HepG2 (cell line): ENCODE measurements at regions not wholly inside any gene's neighbourhood (a gene's known extent, or its start where the extent isn't known, plus 50 kb on each side); places are given as distances from the start of the nearest gene placed in this dataset.

Experiments
- ATAC-seq: fragments of 200-7000 bp; cut with Tn5 transposase; 3 replicates; pipeline ENCODE4 v1.9.1; 2020; ENCODE audit warnings: mild to moderate bottlenecking, moderate library complexity
- BruUV-seq: library from RNA; stranded (reverse); fragments of 400-500 nt; replicated peaks from 2 replicates; lab custom pipeline; 2021; lab: Mats Ljungman, UMichigan
- CTCF ChIA-PET: fragments of 300-600 bp; formaldehyde crosslinking; extraction: SDS; loops from one replicate; lab custom pipeline; 2021; ENCODE audit warnings: low total read pairs, inconsistent platforms, low intra/inter-chr PET ratio; lab: Yijun Ruan, JAX
- POLR2A ChIA-PET: fragments of 350-600 bp; sonication (Branson Sonifier 250); formaldehyde crosslinking; loops from one replicate; lab custom pipeline; 2020; ENCODE audit warnings: antibody characterized with exemption, inconsistent platforms; lab: Yijun Ruan, JAX
- DNase-seq: peaks from one replicate; pipeline ENCODE4 v3.0.0-alpha.2; 2015; ENCODE audit warnings: low spot score
- FAIRE-seq: peaks from 3 replicates; lab custom pipeline; 2011; peaks lifted over from hg19 to GRCh38; lab: Jason Lieb, UNC
- H2AFZ ChIP-seq: one replicate; pipeline ENCODE4 v1.6.1; 2011; ENCODE audit warnings: low read length, inconsistent platforms
- H3K27ac ChIP-seq: fragments of 300-600 bp; 3 replicates; pipeline ENCODE4 v1.8.0; 2011; ENCODE audit warnings: mixed run types, mild to moderate bottlenecking, mixed read lengths, low read length, inconsistent platforms; ENCODE audit not compliant: insufficient read depth; ENCODE audit errors: extremely low read length
- H3K27me3 ChIP-seq, 2 experiments: fragments of 200-600 bp in 1 of 2; 2 replicates in 1 of 2; 3 replicates in 1 of 2; pipeline versions ENCODE4 v1.6.0 to v1.8.0; 2011; ENCODE audit warnings: low read length in 2 of 2, mild to moderate bottlenecking in 2 of 2, moderate library complexity in 2 of 2, inconsistent platforms in 1 of 2; ENCODE audit not compliant: insufficient read depth in 2 of 2, control insufficient read depth in 1 of 2
- H3K36me3 ChIP-seq, 2 experiments: fragments of 200-600 bp in 1 of 2; replicated peaks in 1 of 2; 2 replicates in 1 of 2; 3 replicates in 1 of 2; pipeline versions ENCODE4 v1.5.1 to v1.8.0; 2011; ENCODE audit warnings: low read length in 2 of 2, inconsistent platforms in 1 of 2; ENCODE audit not compliant: insufficient read depth in 2 of 2, control insufficient read depth in 1 of 2
- H3K4me1 ChIP-seq: 2 replicates; pipeline ENCODE4 v1.5.1; 2012; ENCODE audit warnings: low read length, inconsistent platforms; ENCODE audit not compliant: insufficient read depth
- H3K4me2 ChIP-seq: 2 replicates; pipeline ENCODE4 v1.6.0; 2011; ENCODE audit warnings: low read depth, low read length, inconsistent platforms
- H3K4me3 ChIP-seq, 3 experiments: fragments of 200-600 bp in 1 of 3; sonication (generic), shearing (Covaris generic) in 1 of 3; replicated peaks in 1 of 3; 2 replicates each; pipeline ENCODE4 v1.5.1; 2011 to 2016; ENCODE audit warnings: low read length in 3 of 3, inconsistent platforms in 2 of 3, low read depth in 2 of 3, mild to moderate bottlenecking in 2 of 3, control low read depth in 1 of 3, mixed read lengths in 1 of 3; ENCODE audit not compliant: insufficient read depth in 1 of 3
- H3K79me2 ChIP-seq: one replicate; pipeline ENCODE4 v1.6.1; 2011; ENCODE audit warnings: low read length, inconsistent platforms; ENCODE audit not compliant: insufficient read depth
- H3K9ac ChIP-seq: 2 replicates; pipeline ENCODE4 v1.6.0; 2011; ENCODE audit warnings: mild to moderate bottlenecking, low read depth, low read length, inconsistent platforms; ENCODE audit not compliant: insufficient read depth
- H3K9me3 ChIP-seq: 2 replicates; pipeline ENCODE4 v1.5.1; 2012; ENCODE audit warnings: mild to moderate bottlenecking, low read length
- H4K20me1 ChIP-seq: 2 replicates; pipeline ENCODE4 v1.6.0; 2011; ENCODE audit warnings: inconsistent platforms, mild to moderate bottlenecking, low read length, moderate library complexity; ENCODE audit not compliant: insufficient read depth
- CC2D1A ChIP-seq: sonication (generic); formaldehyde crosslinking; IDR thresholded peaks from 2 replicates; pipeline ENCODE4 v1.8.1; 2023; ENCODE audit warnings: mild to moderate bottlenecking, missing genetic modification reagents
- ELF4 ChIP-seq: sonication (generic); formaldehyde crosslinking; IDR thresholded peaks from 2 replicates; pipeline ENCODE4 v1.5.0; 2020; ENCODE audit warnings: missing genetic modification reagents, mild to moderate bottlenecking, moderate library complexity, borderline replicate concordance
- FOXO1 ChIP-seq: sonication (generic); formaldehyde crosslinking; IDR thresholded peaks from 2 replicates; pipeline ENCODE4 v1.4.0; 2020; ENCODE audit warnings: missing genetic modification reagents
- KMT2A ChIP-seq: sonication (generic); formaldehyde crosslinking; IDR thresholded peaks from 2 replicates; pipeline ENCODE4 v1.4.0; 2020; ENCODE audit warnings: missing genetic modification reagents
- SAFB2 ChIP-seq: sonication (generic); formaldehyde crosslinking; IDR thresholded peaks from 2 replicates; pipeline ENCODE4 v1.5.1; 2020; ENCODE audit warnings: missing genetic modification reagents, low read depth, mild to moderate bottlenecking, borderline replicate concordance
- SRY ChIP-seq: sonication (generic); formaldehyde crosslinking; IDR thresholded peaks from 2 replicates; pipeline ENCODE4 v1.8.0; 2022; ENCODE audit warnings: mild to moderate bottlenecking, missing genetic modification reagents
- ZNF234 ChIP-seq: sonication (generic); formaldehyde crosslinking; conservative IDR thresholded peaks from 2 replicates; pipeline ENCODE4 v1.5.1; 2020; ENCODE audit warnings: mild to moderate bottlenecking, missing genetic modification reagents
- ZNF335 ChIP-seq: sonication (generic); formaldehyde crosslinking; IDR thresholded peaks from 2 replicates; pipeline ENCODE4 v1.4.0; 2020; ENCODE audit warnings: missing genetic modification reagents
- ZNF337 ChIP-seq: sonication (generic); formaldehyde crosslinking; IDR thresholded peaks from 2 replicates; pipeline ENCODE4 v1.5.1; 2020; ENCODE audit warnings: missing genetic modification reagents, low read depth, mild to moderate bottlenecking, borderline replicate concordance
- ZNF546 ChIP-seq: sonication (generic); formaldehyde crosslinking; conservative IDR thresholded peaks from 2 replicates; pipeline ENCODE4 v1.8.1; 2023; ENCODE audit warnings: mild to moderate bottlenecking, missing genetic modification reagents
- WGBS: methylation state at CpG from one replicate; pipeline ENCODE4 v1.1.6; 2017; ENCODE audit warnings: low lambda C conversion rate; 5-methylcytosine and 5-hydroxymethylcytosine counted together
- in situ Hi-C: cut with HindIII; loops from 2 replicates; pipeline ENCODE4 v1.10.0; 2017; ENCODE audit warnings: low pct_unique_long_range_greater_than_20kb; ENCODE audit not compliant: extremely low pct_ligation_motif_present
- intact Hi-C: fragments of 100-400 bp; cut with micrococcal nuclease; formaldehyde crosslinking; loops from one replicate; pipeline ENCODE4 v1.10.0; 2022; ENCODE audit not compliant: unreplicated experiment
- TF ChIP-seq, protein P1 (sequence below): sonication (generic); formaldehyde crosslinking; IDR thresholded peaks from 2 replicates; pipeline ENCODE4 v1.9.0; 2021; ENCODE audit warnings: mild to moderate bottlenecking, missing genetic modification reagents
- TF ChIP-seq, protein P2 (sequence below): sonication (generic); formaldehyde crosslinking; IDR thresholded peaks from 2 replicates; pipeline ENCODE4 v1.5.0; 2020; ENCODE audit warnings: mild to moderate bottlenecking, missing genetic modification reagents

DNA sequence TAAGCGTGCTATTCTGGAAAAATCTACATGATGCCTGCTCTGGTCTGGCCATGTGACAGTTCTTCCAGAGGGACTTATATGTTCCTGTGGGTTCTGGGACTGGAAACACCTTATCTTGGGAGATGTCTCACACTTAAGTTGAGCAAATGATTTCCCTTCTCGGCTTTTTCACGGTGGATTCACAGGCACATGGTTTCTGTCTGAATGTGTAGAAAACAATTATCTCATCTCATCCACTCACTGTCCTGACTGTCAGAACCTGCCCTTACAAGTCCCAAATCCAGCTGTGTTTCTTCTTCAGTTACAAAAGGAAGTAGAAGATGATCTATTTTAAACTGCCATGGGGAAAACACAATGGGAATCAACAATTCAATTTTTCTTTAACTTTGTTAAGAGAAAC, 184.0 kb downstream of the SYK start:
- H3K4me3 ChIP-seq: no peak overlapping the region
- ChIA-PET POLR2A (interaction anchor here (1.0 kb wide), 1 partner anchor 441 kb away, joined by 3 read pairs; no protein-coding TSS in a partner anchor), CTCF (interaction anchor here (0.6 to 1.1 kb wide), 2 partner anchors 690 to 695 kb away, joined by 3 to 5 read pairs; no protein-coding TSS in a partner anchor)
- FAIRE-seq (no peak), DNase-seq (no peak), ATAC-seq (no peak)
- H2AFZ ChIP-seq: no peak overlapping the region
- no TSS peak for BruUV-seq
- no peaks in the 10 kb centered on the region for H3K27me3 ChIP-seq
- no peak overlapping the region for H3K4me2 ChIP-seq
- H3K4me1 ChIP-seq: peaks cover 5% of the 10 kb centered on the region; the same call in 1 of the 2 replicates
- H3K27ac ChIP-seq: no peak overlapping the region
- no peaks in the 10 kb centered on the region for H3K9me3 ChIP-seq
- intact Hi-C loops (no loop called here), in situ Hi-C loops (no loop called here)
- no peak overlapping the region for H3K9ac ChIP-seq
- H3K36me3 ChIP-seq: no peaks in the 10 kb centered on the region
- no peaks in the 10 kb centered on the region for H4K20me1 ChIP-seq
- TF ChIP-seq ZNF234 (no peak), SAFB2 (no peak), CC2D1A (no peak), ELF4 (CRISPR knock-in tag) (no peak)
- WGBS: 90% methylated on average over 3 of the region's 3 CpGs
- no peaks in the 10 kb centered on the region for H3K79me2 ChIP-seq

DNA sequence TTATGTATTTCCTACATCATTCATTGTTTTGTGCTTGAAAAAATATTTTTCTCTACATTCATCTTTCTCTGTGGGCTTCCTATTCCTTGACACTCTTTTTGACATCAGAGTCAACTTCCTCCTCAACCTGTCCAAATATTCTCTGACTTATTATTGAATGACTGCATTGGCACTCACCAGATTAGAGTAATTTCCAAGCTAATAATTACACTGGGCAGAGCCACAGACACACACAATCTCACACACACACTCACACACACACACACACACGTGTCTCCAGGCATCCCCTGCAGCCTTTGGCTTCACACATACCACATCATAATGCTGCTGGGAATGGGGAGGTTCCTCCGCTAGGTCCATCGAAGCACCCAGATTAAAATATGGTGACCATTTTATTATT, 184.5 kb downstream of the SYK start:
- FAIRE-seq: no peak
- in situ Hi-C loops (no loop called here), intact Hi-C loops (no loop called here)
- Histone ChIP-seq H2AFZ (no peak overlapping the region), H3K36me3 (no peaks in the 10 kb centered on the region), H3K4me3 (no peak overlapping the region), H3K27ac (no peak overlapping the region), H3K4me1 (peaks cover 5% of the 10 kb centered on the region; the same call in 1 of the 2 replicates), H3K27me3 (no peaks in the 10 kb centered on the region), H3K9ac (no peak overlapping the region), H3K9me3 (no peaks in the 10 kb centered on the region), H3K79me2 (no peaks in the 10 kb centered on the region), H4K20me1 (no peaks in the 10 kb centered on the region), H3K4me2 (no peak overlapping the region)
- ChIA-PET CTCF (no interaction called here), POLR2A (no interaction called here)
- WGBS: 63% methylated on average over 3 of the region's 3 CpGs
- no peak for DNase-seq
- BruUV-seq: no TSS peak
- ATAC-seq: no peak
- TF ChIP-seq KMT2A (CRISPR knock-in tag) (no peak), ZNF335 (no peak), SRY (no peak), FOXO1 (CRISPR knock-in tag) (no peak), ZNF546 (CRISPR knock-in tag) (no peak), ZNF337 (CRISPR knock-in tag) (no peak)
- TF ChIP-seq, protein P1, sequence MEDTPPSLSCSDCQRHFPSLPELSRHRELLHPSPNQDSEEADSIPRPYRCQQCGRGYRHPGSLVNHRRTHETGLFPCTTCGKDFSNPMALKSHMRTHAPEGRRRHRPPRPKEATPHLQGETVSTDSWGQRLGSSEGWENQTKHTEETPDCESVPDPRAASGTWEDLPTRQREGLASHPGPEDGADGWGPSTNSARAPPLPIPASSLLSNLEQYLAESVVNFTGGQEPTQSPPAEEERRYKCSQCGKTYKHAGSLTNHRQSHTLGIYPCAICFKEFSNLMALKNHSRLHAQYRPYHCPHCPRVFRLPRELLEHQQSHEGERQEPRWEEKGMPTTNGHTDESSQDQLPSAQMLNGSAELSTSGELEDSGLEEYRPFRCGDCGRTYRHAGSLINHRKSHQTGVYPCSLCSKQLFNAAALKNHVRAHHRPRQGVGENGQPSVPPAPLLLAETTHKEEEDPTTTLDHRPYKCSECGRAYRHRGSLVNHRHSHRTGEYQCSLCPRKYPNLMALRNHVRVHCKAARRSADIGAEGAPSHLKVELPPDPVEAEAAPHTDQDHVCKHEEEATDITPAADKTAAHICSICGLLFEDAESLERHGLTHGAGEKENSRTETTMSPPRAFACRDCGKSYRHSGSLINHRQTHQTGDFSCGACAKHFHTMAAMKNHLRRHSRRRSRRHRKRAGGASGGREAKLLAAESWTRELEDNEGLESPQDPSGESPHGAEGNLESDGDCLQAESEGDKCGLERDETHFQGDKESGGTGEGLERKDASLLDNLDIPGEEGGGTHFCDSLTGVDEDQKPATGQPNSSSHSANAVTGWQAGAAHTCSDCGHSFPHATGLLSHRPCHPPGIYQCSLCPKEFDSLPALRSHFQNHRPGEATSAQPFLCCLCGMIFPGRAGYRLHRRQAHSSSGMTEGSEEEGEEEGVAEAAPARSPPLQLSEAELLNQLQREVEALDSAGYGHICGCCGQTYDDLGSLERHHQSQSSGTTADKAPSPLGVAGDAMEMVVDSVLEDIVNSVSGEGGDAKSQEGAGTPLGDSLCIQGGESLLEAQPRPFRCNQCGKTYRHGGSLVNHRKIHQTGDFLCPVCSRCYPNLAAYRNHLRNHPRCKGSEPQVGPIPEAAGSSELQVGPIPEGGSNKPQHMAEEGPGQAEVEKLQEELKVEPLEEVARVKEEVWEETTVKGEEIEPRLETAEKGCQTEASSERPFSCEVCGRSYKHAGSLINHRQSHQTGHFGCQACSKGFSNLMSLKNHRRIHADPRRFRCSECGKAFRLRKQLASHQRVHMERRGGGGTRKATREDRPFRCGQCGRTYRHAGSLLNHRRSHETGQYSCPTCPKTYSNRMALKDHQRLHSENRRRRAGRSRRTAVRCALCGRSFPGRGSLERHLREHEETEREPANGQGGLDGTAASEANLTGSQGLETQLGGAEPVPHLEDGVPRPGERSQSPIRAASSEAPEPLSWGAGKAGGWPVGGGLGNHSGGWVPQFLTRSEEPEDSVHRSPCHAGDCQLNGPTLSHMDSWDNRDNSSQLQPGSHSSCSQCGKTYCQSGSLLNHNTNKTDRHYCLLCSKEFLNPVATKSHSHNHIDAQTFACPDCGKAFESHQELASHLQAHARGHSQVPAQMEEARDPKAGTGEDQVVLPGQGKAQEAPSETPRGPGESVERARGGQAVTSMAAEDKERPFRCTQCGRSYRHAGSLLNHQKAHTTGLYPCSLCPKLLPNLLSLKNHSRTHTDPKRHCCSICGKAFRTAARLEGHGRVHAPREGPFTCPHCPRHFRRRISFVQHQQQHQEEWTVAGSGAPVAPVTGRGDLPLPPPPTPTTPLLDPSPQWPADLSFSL (CRISPR knock-in tag): no peak
- TF ChIP-seq, protein P2, sequence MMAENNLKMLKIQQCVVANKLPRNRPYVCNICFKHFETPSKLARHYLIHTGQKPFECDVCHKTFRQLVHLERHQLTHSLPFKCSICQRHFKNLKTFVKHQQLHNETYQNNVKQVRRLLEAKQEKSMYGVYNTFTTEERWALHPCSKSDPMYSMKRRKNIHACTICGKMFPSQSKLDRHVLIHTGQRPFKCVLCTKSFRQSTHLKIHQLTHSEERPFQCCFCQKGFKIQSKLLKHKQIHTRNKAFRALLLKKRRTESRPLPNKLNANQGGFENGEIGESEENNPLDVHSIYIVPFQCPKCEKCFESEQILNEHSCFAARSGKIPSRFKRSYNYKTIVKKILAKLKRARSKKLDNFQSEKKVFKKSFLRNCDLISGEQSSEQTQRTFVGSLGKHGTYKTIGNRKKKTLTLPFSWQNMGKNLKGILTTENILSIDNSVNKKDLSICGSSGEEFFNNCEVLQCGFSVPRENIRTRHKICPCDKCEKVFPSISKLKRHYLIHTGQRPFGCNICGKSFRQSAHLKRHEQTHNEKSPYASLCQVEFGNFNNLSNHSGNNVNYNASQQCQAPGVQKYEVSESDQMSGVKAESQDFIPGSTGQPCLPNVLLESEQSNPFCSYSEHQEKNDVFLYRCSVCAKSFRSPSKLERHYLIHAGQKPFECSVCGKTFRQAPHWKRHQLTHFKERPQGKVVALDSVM (CRISPR knock-in tag): no peak
